ENCODE measurements at regions not wholly inside any gene's neighbourhood (a gene's known extent, or its start where the extent isn't known, plus 50 kb on each side); places are given as distances from the start of the nearest gene placed in this dataset.

DNA sequence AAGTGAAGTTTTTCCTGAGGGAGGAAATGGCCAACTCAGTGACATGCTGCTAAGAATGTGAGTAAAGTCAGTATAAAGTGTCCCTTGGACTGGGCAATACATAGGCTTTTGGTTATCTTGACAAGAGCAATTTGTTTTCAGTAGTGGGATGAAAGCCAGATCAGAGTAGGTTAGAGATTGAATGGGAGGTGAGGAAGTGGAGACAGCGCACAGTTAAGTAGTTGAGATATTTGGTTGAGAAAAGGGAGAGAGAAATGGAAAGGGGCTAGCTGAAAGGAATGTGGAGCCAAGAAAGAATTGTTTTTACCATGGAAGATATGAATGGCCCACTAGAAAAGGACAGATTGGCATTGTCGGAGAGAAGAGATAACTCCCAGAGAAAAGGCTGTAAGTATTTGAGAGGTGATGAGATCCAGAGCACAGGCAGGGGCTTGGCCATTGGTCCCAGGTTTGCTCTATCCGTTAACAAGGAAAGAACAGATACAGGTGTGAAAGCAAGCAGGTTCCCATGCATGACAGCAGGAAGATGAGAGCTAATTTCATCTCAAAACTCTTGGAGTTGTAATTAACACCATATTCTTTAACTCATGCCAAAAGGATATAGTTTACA lies 392.0 kb downstream of the NR2F1-AS1 start (continued):
- TF ChIP-seq ZNF462 (CRISPR knock-in tag; IDR thresholded peaks at IDR 0.05) (no peak), EZH2phosphoT487 (IDR thresholded peaks at IDR 0.05; ENCODE audit: unreplicated experiment) (no peak), EZH2 (IDR thresholded peaks at IDR 0.05; ENCODE audit: low read depth, unreplicated experiment) (no peak)

DNA sequence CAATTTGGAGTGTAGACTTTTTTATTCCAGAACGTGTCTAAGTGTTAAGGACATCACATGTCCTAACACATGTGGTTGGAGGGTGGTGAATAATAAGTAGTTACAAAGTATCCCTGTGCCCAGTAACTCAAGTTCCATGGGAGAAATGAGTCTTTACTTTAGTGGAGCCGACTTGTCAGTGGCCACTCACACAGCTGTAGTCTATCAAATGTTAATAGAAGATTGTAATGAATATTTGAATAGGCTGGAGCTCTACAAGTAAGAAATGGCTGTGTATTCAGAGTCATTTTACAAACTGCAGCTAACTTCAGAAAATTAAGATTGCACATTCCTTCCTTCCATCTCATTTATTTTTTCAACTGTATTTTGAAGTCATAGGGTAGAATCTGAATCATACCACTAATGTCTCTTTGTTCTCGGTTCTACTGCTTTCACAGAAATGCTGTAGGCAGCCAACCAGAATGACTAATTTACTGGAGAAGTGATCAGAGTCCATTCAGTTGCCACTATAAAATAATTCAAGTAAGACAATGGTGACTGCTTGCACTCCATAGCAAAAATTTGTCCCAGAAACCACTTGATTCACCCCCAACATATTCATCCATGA lies 394.8 kb downstream of the NR2F1-AS1 start:
- H4K20me1 ChIP-seq (replicated peaks; ENCODE audit: insufficient read depth) = no peaks in the 10 kb centered on the region
- no peaks in the 10 kb centered on the region for H3K36me3 Mint-ChIP-seq (ENCODE audit: low read depth)
- no peaks in the 10 kb centered on the region for H3K27me3 ChIP-seq (ENCODE audit: insufficient read depth)
- H3K4me3 ChIP-seq = no peak overlapping the region
- H3K27ac Mint-ChIP-seq = no peak overlapping the region
- H3K9me2 ChIP-seq (ENCODE audit: insufficient read depth) = no peaks in the 10 kb centered on the region
- DNase-seq (ENCODE audit: low spot score) = no peak
- no peaks in the 10 kb centered on the region for H3K4me1 Mint-ChIP-seq
- no peak for ATAC-seq
- H3K4me1 ChIP-seq (ENCODE audit: insufficient read depth) = no peaks in the 10 kb centered on the region
- H2AFZ ChIP-seq = no peak overlapping the region
- no peak overlapping the region for H3K4me3 Mint-ChIP-seq
- H3K4me2 ChIP-seq = no peak overlapping the region
- no peaks in the 10 kb centered on the region for H3F3A ChIP-seq (replicated peaks; ENCODE audit: low read depth)
- no peaks in the 10 kb centered on the region for H3K27me3 Mint-ChIP-seq (ENCODE audit: insufficient read depth, low read depth, poor library complexity)
- H3K9me3 Mint-ChIP-seq = no peaks in the 10 kb centered on the region
- H3K36me3 ChIP-seq (ENCODE audit: insufficient read depth) = no peaks in the 10 kb centered on the region; the same call in 1 of the 2 replicates
- H3K27ac ChIP-seq (ENCODE audit: low read depth) = no peak overlapping the region
- H3K79me2 ChIP-seq (replicated peaks; ENCODE audit: insufficient read depth) = no peaks in the 10 kb centered on the region
- TF ChIP-seq STAT1 (IDR thresholded peaks at IDR 0.05; ENCODE audit: unreplicated experiment) (no peak), POLR2AphosphoS5 (IDR thresholded peaks at IDR 0.05; ENCODE audit: low read depth) (no peak), ZNF331 (CRISPR knock-in tag; IDR thresholded peaks at IDR 0.05; ENCODE audit: low read depth) (no peak), EZH2phosphoT487 (IDR thresholded peaks at IDR 0.05; ENCODE audit: unreplicated experiment) (no peak), ETS1 (IDR thresholded peaks at IDR 0.05) (no peak), EZH2 (IDR thresholded peaks at IDR 0.05; ENCODE audit: low read depth, unreplicated experiment) (no peak), NANOG (IDR thresholded peaks at IDR 0.05; ENCODE audit: borderline replicate concordance) (no peak), ZNF114 (CRISPR knock-in tag; IDR thresholded peaks at IDR 0.05) (no peak)
- TF ChIP-seq, protein P1, sequence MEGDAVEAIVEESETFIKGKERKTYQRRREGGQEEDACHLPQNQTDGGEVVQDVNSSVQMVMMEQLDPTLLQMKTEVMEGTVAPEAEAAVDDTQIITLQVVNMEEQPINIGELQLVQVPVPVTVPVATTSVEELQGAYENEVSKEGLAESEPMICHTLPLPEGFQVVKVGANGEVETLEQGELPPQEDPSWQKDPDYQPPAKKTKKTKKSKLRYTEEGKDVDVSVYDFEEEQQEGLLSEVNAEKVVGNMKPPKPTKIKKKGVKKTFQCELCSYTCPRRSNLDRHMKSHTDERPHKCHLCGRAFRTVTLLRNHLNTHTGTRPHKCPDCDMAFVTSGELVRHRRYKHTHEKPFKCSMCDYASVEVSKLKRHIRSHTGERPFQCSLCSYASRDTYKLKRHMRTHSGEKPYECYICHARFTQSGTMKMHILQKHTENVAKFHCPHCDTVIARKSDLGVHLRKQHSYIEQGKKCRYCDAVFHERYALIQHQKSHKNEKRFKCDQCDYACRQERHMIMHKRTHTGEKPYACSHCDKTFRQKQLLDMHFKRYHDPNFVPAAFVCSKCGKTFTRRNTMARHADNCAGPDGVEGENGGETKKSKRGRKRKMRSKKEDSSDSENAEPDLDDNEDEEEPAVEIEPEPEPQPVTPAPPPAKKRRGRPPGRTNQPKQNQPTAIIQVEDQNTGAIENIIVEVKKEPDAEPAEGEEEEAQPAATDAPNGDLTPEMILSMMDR (conservative IDR thresholded peaks at IDR 0.05; ENCODE audit: low read depth in 2 of 2) = no peak

Data from GM23338 (cell line).